ENCODE measurements at regions not wholly inside any gene's neighbourhood (a gene's known extent, or its start where the extent isn't known, plus 50 kb on each side); places are given as distances from the start of the nearest gene placed in this dataset.

DNA sequence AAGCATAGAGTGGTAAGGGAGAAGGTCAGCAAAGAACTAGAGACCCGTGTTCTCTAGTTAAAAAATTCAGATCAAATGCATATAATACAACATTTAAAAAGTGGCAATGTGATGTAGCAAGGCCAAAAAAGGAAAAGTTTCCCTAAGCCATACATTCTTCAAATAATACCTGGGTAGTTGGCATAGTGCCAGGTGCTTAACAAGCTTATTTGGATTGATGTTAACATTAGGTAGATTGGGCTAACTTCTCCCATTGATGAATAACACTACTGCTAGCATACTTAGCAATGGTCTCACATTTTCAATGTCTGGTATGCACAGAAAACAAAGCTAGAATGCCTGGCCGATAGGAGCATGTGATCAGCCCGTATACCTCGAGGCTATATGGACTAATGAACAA lies 283.6 kb upstream of the RARB start:
- no peak for DNase-seq (ENCODE audit: low read depth)
- no peak overlapping the region for H3K4me3 ChIP-seq (ENCODE audit: low read depth, low read length)
- TF ChIP-seq, protein P1, sequence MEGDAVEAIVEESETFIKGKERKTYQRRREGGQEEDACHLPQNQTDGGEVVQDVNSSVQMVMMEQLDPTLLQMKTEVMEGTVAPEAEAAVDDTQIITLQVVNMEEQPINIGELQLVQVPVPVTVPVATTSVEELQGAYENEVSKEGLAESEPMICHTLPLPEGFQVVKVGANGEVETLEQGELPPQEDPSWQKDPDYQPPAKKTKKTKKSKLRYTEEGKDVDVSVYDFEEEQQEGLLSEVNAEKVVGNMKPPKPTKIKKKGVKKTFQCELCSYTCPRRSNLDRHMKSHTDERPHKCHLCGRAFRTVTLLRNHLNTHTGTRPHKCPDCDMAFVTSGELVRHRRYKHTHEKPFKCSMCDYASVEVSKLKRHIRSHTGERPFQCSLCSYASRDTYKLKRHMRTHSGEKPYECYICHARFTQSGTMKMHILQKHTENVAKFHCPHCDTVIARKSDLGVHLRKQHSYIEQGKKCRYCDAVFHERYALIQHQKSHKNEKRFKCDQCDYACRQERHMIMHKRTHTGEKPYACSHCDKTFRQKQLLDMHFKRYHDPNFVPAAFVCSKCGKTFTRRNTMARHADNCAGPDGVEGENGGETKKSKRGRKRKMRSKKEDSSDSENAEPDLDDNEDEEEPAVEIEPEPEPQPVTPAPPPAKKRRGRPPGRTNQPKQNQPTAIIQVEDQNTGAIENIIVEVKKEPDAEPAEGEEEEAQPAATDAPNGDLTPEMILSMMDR (IDR thresholded peaks at IDR 0.05; ENCODE audit: low read depth, low read length, missing control alignments), result no peak
- in situ Hi-C loops (cut with HindIII; ENCODE audit: low sequenced_read_pairs), result no loop called here

DNA sequence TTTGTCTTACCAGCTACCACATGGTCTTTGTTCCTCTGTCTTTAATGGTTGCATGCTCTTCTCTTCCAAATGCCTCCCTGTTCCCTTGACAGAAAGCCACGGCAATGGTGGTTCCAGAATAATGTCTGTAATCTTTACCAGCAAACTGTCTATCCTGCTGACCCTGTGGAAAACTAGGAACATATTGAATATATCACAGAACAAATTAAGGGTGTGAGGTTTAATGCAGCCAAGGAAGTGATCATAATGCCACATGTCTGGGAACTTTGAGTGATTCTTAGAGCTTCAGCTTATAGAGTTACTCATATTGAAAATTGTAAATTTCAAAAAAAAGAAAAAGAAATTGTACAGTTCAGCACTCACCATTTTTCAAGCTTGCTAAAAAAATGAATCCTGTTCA lies 282.9 kb upstream of the RARB start:
- DNase-seq (ENCODE audit: low read depth), result no peak
- in situ Hi-C loops (cut with HindIII; ENCODE audit: low sequenced_read_pairs), result no loop called here
- H3K4me3 ChIP-seq (ENCODE audit: low read depth, low read length), result no peak overlapping the region
- TF ChIP-seq, protein P1 (IDR thresholded peaks at IDR 0.05; ENCODE audit: low read depth, low read length, missing control alignments), result no peak

DNA sequence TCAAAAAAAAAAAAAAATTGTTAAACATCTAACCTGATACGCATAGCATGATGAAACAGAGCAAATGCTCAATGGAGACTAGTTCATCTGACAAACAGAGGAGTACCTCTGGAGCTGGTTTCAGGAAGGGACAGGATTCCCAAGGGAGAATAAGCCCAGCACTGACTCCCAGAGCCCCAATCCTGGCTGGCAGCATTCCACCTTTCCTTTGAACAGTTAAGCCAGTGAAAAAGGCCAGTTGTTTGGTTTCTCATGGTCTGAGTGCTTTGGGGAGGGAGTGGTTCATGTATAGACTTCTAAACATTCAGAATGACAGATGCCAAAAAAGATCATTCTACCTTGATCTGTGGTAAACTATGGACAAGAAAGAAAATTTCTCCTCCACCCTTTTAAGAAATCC lies 277.9 kb upstream of the RARB start:
- TF ChIP-seq, protein P1 (IDR thresholded peaks at IDR 0.05; ENCODE audit: low read depth, low read length, missing control alignments), result no peak
- in situ Hi-C loops (cut with HindIII; ENCODE audit: low sequenced_read_pairs), result no loop called here
- H3K4me3 ChIP-seq (ENCODE audit: low read depth, low read length), result no peak overlapping the region
- no peak for DNase-seq (ENCODE audit: low read depth)

DNA sequence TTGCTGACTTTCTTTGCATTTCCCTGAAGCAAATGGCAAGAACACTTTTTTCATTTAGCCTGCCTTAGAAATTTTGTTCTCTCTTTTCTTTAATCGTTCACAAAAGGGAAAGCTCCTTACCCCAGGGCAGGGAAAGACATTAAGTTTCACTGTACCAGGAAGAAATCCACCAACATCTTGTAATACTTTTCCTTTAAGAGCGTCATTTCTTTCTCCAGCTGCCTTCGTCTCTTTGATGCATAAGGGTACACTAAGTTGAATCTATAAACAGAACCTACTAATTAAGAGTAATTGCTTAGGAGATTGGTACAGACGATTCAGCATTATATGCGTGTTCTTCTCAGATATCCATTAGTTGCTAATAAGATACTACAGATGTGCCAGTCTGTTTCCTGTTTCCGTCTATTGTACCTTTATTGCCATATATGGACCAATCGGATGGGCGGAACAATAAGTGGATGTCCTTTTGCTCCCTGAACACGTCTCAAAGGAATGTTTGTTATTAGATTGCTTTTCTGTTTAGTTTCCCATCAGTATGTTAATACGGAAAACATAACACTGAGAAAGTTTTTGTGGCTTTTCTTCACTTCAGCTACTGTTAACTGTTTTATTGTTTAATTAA lies 276.7 kb upstream of the RARB start:
- no peak for DNase-seq (ENCODE audit: low read depth)
- TF ChIP-seq, protein P1 (IDR thresholded peaks at IDR 0.05; ENCODE audit: low read depth, low read length, missing control alignments), result no peak

DNA sequence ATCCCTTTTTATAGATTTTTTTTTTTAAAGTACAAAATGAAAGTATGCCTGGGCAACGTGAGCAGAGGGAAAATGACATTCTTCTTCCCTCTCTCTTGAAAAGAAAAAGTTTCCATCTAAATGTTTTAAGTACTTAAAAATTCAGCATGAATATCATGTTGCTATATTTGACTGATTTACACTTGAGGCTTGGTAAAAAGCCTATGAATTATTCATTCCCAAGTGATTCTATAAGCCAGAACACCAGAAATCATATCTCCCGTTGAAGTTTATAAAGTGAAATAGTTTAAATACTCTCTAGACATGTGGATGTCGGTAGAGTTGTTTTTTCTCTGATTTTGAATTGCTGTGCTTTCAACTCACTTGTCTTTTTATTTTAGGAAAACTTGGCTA lies 276.2 kb upstream of the RARB start:
- TF ChIP-seq, protein P1 (IDR thresholded peaks at IDR 0.05; ENCODE audit: low read depth, low read length, missing control alignments), result no peak
- in situ Hi-C loops (cut with HindIII; ENCODE audit: low sequenced_read_pairs), result no loop called here
- DNase-seq (ENCODE audit: low read depth), result no peak
- no peak overlapping the region for H3K4me3 ChIP-seq (ENCODE audit: low read depth, low read length)

More for the DNA sequence above, 276.7 kb upstream of the RARB start:
- H3K4me3 ChIP-seq (ENCODE audit: low read depth, low read length), result no peak overlapping the region
- in situ Hi-C loops (cut with HindIII; ENCODE audit: low sequenced_read_pairs), result no loop called here

DNA sequence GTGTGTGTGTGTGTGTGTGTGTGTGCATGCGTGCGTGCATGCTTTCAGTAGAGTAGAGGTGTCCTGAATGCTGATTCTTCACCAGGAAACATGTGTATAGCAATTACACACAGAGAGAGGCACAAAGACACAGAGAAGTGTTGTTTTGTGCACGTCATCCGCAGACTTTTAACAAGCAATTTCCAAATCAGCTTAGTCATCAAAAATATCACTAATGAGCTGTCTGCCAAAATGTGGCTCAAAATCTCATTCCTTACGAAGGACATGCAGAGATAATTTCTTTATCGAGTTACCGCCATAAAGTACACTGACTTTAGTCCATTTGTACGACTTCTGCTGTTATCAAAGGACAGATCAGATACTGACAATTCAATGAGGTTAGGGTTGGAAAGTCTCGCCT lies 274.9 kb upstream of the RARB start:
- no peak for DNase-seq (ENCODE audit: low read depth)
- no peak overlapping the region for H3K4me3 ChIP-seq (ENCODE audit: low read depth, low read length)
- TF ChIP-seq, protein P1 (IDR thresholded peaks at IDR 0.05; ENCODE audit: low read depth, low read length, missing control alignments), result no peak
- in situ Hi-C loops (cut with HindIII; ENCODE audit: low sequenced_read_pairs), result no loop called here

Data from astrocyte of the cerebellum (primary cell).